Motor neuron (in vitro differentiated cells): ENCODE measurements at regions not wholly inside any gene's neighbourhood (a gene's known extent, or its start where the extent isn't known, plus 50 kb on each side); places are given as distances from the start of the nearest gene placed in this dataset.

Source experiments
- ATAC-seq, 8 experiments: fragments of 200-7000 bp; cut with Tn5 transposase; replicated peaks in 6 of 8; 2 replicates each; pipeline ENCODE4 v1.8.0; 2021; ENCODE audit warnings: mild to moderate bottlenecking in 8 of 8, moderate library complexity in 8 of 8
- H3K27ac ChIP-seq, 2 donors: fragments of 250-450 bp; sonication (Bioruptor Pico); 2 replicates each; pipeline ENCODE4 v1.9.0; 2021; ENCODE audit warnings: antibody characterized with exemption in 2 of 2, mild to moderate bottlenecking in 2 of 2, moderate library complexity in 1 of 2
- H3K4me1 ChIP-seq, 2 donors: fragments of 250-450 bp; sonication (Bioruptor Pico); replicated peaks in 1 of 2; 2 replicates each; pipeline ENCODE4 v1.6.1; 2021; ENCODE audit warnings: antibody characterized with exemption in 2 of 2, mild to moderate bottlenecking in 2 of 2, moderate library complexity in 1 of 2
- H3K4me3 ChIP-seq, 5 donors: fragments of 250-450 bp; sonication (Bioruptor Pico); 2 replicates each; pipeline ENCODE4 v1.9.0; 2021; ENCODE audit warnings: antibody characterized with exemption in 5 of 5, mild to moderate bottlenecking in 5 of 5, moderate library complexity in 4 of 5
- WGBS, 10 experiments: fragments of 450-650 bp; shearing (Covaris generic); methylation state at CpG; one replicate each; pipeline ENCODE4 v1.0.0; 2022; 5-methylcytosine and 5-hydroxymethylcytosine counted together
- in situ Hi-C, 9 experiments: fragments of 400-800 bp; cut with MboI; loops; one replicate each; pipeline ENCODE4 v1.15.0; 2021; ENCODE audit warnings: low sequenced_read_pairs in 9 of 9, low pct_unique_long_range_greater_than_20kb in 2 of 9; ENCODE audit not compliant: unreplicated experiment in 9 of 9

GRCh38 chr12:90111791-90112580 is 403.3 kb upstream of the ATP2B1 start:
- 22 to 97% (median 86%) methylated on average over 4 to 9 of the region's 10 CpGs for WGBS, 10 experiments
- Histone ChIP-seq H3K4me1 (no peaks in the 10 kb centered on the region), H3K4me3 (no peak overlapping the region), H3K27ac (no peak overlapping the region)
- in situ Hi-C loops: no loop called here
- no peak for ATAC-seq

- 78 to 100% (median 97%) methylated on average over 1 to 3 of the region's 3 CpGs; no CpG with 5 or more reads in 1 of the 10 experiments for WGBS, 10 experiments
- peaks cover 0 to 11% of the 10 kb centered on the region in 2 donors for H3K4me1 ChIP-seq
- H3K4me3 ChIP-seq: no peak overlapping the region
- in situ Hi-C loops: no loop called here
- no peak for ATAC-seq
- H3K27ac ChIP-seq: no peak overlapping the region
Observed at GRCh38 chr12:90106568-90106967, 397.9 kb upstream of the ATP2B1 start.

- in situ Hi-C loops: no loop called here
- 85 to 100% (median 93%) methylated on average over 2 to 3 of the region's 3 CpGs; no CpG with 5 or more reads in 1 of the 10 experiments for WGBS, 10 experiments
- Histone ChIP-seq H3K4me1 (peaks cover 11 to 35% of the 10 kb centered on the region in 2 donors), H3K4me3 (no peak overlapping the region), H3K27ac (no peak overlapping the region)
- ATAC-seq: peak in 1 of 8 experiments; percentile 79
Observed at GRCh38 chr12:90102957-90103652, 394.5 kb upstream of the ATP2B1 start.

- ATAC-seq: peak in 1 of 8 experiments; percentile 26
- in situ Hi-C loops: no loop called here
- Histone ChIP-seq H3K4me1 (peaks cover 15 to 39% of the 10 kb centered on the region in 2 donors), H3K27ac (no peak overlapping the region), H3K4me3 (no peak overlapping the region)
Observed at GRCh38 chr12:90100579-90100978, 391.9 kb upstream of the ATP2B1 start.

GRCh38 chr12:90099288-90099687 is 390.6 kb upstream of the ATP2B1 start:
- no peak for ATAC-seq
- in situ Hi-C loops: no loop called here
- 80 to 100% (median 85%) methylated on average over 1 of the region's 1 CpG; no CpG with 5 or more reads in 4 of the 10 experiments for WGBS, 10 experiments
- no peak overlapping the region for H3K4me3 ChIP-seq
- no peak overlapping the region for H3K27ac ChIP-seq
- H3K4me1 ChIP-seq: peaks cover 15 to 40% of the 10 kb centered on the region in 2 donors

GRCh38 chr12:90098132-90098779 is 389.6 kb upstream of the ATP2B1 start:
- whole genome bisulfite sequencing, 10 experiments: 63 to 100% (median 82%) methylated on average over 1 to 2 of the region's 2 CpGs; no CpG with 5 or more reads in 2 of the 10 experiments
- no peak overlapping the region for H3K27ac ChIP-seq
- in situ Hi-C loops: no loop called here
- peaks cover 15 to 40% of the 10 kb centered on the region in 2 donors for H3K4me1 ChIP-seq
- no peak for ATAC-seq
- H3K4me3 ChIP-seq: no peak overlapping the region

GRCh38 chr12:90091809-90092208 is 383.2 kb upstream of the ATP2B1 start:
- no peak overlapping the region for H3K4me3 ChIP-seq
- ATAC-seq: peak in 1 of 8 experiments; percentile 17
- H3K27ac ChIP-seq: no peak overlapping the region
- 50 to 100% (median 78%) methylated on average over 1 to 3 of the region's 3 CpGs; no CpG with 5 or more reads in 1 of the 10 experiments for WGBS, 10 experiments
- peaks cover 4 to 17% of the 10 kb centered on the region in 2 donors for H3K4me1 ChIP-seq
- in situ Hi-C loops: no loop called here

- 0 to 53% (median 19%) methylated on average over 1 to 3 of the region's 3 CpGs; no CpG with 5 or more reads in 2 of the 10 experiments for WGBS, 10 experiments
- Histone ChIP-seq H3K4me3 (no peak overlapping the region), H3K4me1 (peaks cover 7 to 21% of the 10 kb centered on the region in 2 donors), H3K27ac (no peak overlapping the region)
- peak; percentile 84 to 97 (median 89) for ATAC-seq
- in situ Hi-C loops: no loop called here
Observed at GRCh38 chr12:90090929-90091651, 382.5 kb upstream of the ATP2B1 start.

GRCh38 chr12:90086281-90086680 is 377.6 kb upstream of the ATP2B1 start:
- Histone ChIP-seq H3K27ac (no peak overlapping the region), H3K4me3 (no peak overlapping the region), H3K4me1 (peaks cover 8 to 31% of the 10 kb centered on the region in 2 donors)
- no peak for ATAC-seq
- 0 to 100% (median 83%) methylated on average over 1 of the region's 1 CpG; no CpG with 5 or more reads in 3 of the 10 experiments for WGBS, 10 experiments
- in situ Hi-C loops: no loop called here

GRCh38 chr12:90085494-90086274 is 377.0 kb upstream of the ATP2B1 start:
- peak in 5 of 8 experiments; percentile 29 to 56 (median 50) for ATAC-seq
- 0 to 92% (median 63%) methylated on average over 1 to 3 of the region's 3 CpGs; no CpG with 5 or more reads in 2 of the 10 experiments for WGBS, 10 experiments

GRCh38 chr12:90084018-90084417 is 375.4 kb upstream of the ATP2B1 start:
- no peak overlapping the region for H3K4me3 ChIP-seq
- 83 to 100% (median 100%) methylated on average over 1 to 2 of the region's 2 CpGs; no CpG with 5 or more reads in 1 of the 10 experiments for WGBS, 10 experiments
- no peak for ATAC-seq
- in situ Hi-C loops: no loop called here
- peaks cover 8 to 33% of the 10 kb centered on the region in 2 donors for H3K4me1 ChIP-seq
- H3K27ac ChIP-seq: no peak overlapping the region

More at GRCh38 chr12:90085494-90086274, 377.0 kb upstream of the ATP2B1 start:
- H3K27ac ChIP-seq: no peak overlapping the region
- in situ Hi-C loops: no loop called here
- H3K4me1 ChIP-seq: peaks cover 8 to 25% of the 10 kb centered on the region in 2 donors
- H3K4me3 ChIP-seq: no peak overlapping the region

GRCh38 chr12:90080616-90081015 is 372.0 kb upstream of the ATP2B1 start:
- H3K27ac ChIP-seq: no peak overlapping the region
- in situ Hi-C loops: no loop called here
- no peak for ATAC-seq
- 0 to 90% (median 78%) methylated on average over 1 of the region's 1 CpG; no CpG with 5 or more reads in 2 of the 10 experiments for WGBS, 10 experiments
- H3K4me3 ChIP-seq: no peak overlapping the region
- H3K4me1 ChIP-seq: peaks cover under 1 to 24% of the 10 kb centered on the region in 2 donors
